ENCODE measurements at regions not wholly inside any gene's neighbourhood (a gene's known extent, or its start where the extent isn't known, plus 50 kb on each side); places are given as distances from the start of the nearest gene placed in this dataset.

DNA sequence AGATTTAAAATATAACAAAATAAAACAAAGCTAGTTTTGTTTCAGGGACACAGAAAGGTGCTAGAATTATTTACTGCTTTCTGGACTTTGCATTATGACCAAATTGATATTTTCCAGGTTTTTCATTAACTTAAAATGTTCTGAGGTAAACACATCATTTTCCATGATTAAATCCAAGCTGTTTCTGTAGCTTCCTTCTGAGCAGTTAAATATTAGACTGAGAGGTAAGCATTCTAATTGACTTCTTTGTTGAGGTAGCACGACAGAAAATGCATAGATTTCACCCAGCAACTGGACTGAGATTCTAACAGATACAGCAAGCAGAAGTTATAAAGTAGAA lies 98.3 kb downstream of the BMP4 start:
- TF ChIP-seq, protein P1, sequence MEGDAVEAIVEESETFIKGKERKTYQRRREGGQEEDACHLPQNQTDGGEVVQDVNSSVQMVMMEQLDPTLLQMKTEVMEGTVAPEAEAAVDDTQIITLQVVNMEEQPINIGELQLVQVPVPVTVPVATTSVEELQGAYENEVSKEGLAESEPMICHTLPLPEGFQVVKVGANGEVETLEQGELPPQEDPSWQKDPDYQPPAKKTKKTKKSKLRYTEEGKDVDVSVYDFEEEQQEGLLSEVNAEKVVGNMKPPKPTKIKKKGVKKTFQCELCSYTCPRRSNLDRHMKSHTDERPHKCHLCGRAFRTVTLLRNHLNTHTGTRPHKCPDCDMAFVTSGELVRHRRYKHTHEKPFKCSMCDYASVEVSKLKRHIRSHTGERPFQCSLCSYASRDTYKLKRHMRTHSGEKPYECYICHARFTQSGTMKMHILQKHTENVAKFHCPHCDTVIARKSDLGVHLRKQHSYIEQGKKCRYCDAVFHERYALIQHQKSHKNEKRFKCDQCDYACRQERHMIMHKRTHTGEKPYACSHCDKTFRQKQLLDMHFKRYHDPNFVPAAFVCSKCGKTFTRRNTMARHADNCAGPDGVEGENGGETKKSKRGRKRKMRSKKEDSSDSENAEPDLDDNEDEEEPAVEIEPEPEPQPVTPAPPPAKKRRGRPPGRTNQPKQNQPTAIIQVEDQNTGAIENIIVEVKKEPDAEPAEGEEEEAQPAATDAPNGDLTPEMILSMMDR (optimal IDR thresholded peaks at IDR 0.05 in 1 of 3, IDR thresholded peaks at IDR 0.05 in 1 of 3, conservative IDR thresholded peaks at IDR 0.05 in 1 of 3; ENCODE audit: extremely low read depth in 1 of 3, insufficient read depth in 2 of 3, low read length in 3 of 3), result no peak
- no peak for TF ChIP-seq EZH2 (IDR thresholded peaks at IDR 0.05; ENCODE audit: low read length)

Measured in keratinocyte (primary cell).